ENCODE measurements at regions not wholly inside any gene's neighbourhood (a gene's known extent, or its start where the extent isn't known, plus 50 kb on each side); places are given as distances from the start of the nearest gene placed in this dataset.
A peak's percentile ranks its signal among the peaks of the same experiment; 100 is the strongest.

DNA sequence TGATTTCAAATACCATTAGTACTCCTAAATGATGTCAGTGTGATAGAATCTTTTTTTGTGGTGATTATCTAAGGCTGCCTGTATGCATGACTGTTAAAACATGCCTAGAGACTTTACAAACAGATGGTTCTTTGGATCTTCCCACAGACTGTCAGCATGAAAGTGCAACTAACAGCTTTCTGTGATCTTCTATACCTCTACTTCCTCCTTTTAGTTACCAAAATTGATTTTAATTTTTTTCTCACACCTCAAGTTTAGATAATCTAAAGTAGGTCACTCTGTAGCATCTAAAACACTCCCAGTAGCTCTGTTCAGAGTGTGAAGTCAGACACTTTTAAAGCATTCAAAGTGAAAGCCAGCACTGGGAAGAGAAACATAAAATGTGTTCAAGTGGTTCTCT lies 534.5 kb downstream of the PTPRC start:
- H3K27me3 ChIP-seq = no peaks in the 10 kb centered on the region
- ATAC-seq (ENCODE audit: low FRiP score in 2 of 2) = no peak
- DNase-seq = no peak
- H3K27ac ChIP-seq = no peak overlapping the region
- H3K9me3 ChIP-seq = no peaks in the 10 kb centered on the region
- TF ChIP-seq POLR2A (IDR thresholded peaks at IDR 0.05) (no peak), POLR2AphosphoS5 (IDR thresholded peaks at IDR 0.05) (no peak), EP300 (IDR thresholded peaks at IDR 0.05) (no peak)
- TF ChIP-seq, protein P1, sequence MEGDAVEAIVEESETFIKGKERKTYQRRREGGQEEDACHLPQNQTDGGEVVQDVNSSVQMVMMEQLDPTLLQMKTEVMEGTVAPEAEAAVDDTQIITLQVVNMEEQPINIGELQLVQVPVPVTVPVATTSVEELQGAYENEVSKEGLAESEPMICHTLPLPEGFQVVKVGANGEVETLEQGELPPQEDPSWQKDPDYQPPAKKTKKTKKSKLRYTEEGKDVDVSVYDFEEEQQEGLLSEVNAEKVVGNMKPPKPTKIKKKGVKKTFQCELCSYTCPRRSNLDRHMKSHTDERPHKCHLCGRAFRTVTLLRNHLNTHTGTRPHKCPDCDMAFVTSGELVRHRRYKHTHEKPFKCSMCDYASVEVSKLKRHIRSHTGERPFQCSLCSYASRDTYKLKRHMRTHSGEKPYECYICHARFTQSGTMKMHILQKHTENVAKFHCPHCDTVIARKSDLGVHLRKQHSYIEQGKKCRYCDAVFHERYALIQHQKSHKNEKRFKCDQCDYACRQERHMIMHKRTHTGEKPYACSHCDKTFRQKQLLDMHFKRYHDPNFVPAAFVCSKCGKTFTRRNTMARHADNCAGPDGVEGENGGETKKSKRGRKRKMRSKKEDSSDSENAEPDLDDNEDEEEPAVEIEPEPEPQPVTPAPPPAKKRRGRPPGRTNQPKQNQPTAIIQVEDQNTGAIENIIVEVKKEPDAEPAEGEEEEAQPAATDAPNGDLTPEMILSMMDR (IDR thresholded peaks at IDR 0.05) = no peak
- H3K4me3 ChIP-seq = no peak overlapping the region
- H3K4me1 ChIP-seq = no peaks in the 10 kb centered on the region
- no peaks in the 10 kb centered on the region for H3K36me3 ChIP-seq

DNA sequence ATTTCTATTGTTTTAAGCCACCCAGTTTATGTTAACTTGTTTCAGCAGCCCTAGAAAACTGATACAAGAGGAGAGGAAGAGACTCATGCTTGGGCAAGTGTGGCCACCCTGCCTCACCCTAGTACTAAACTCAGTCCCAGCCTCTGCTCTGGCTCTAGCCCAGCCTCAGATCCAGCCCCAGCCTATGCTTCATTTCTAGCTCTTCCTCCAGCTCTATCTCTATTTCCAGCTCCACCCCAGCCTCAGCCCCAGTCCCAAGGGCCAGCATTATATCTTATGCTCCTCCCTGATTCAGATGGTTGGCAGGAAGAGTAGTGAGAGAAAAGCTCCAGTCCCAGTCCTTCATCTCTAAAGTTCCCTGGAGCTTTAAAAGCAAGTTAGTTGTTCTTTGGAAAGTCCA lies 535.5 kb downstream of the PTPRC start:
- Histone ChIP-seq H3K4me1 (no peaks in the 10 kb centered on the region), H3K27me3 (no peaks in the 10 kb centered on the region), H3K9me3 (no peaks in the 10 kb centered on the region), H3K36me3 (no peaks in the 10 kb centered on the region), H3K27ac (no peak overlapping the region), H3K4me3 (no peak overlapping the region)
- DNase-seq (no peak), ATAC-seq (ENCODE audit: low FRiP score in 2 of 2) (peak in 1 of 2 donors; percentile 40)
- TF ChIP-seq POLR2AphosphoS5 (IDR thresholded peaks at IDR 0.05) (no peak), POLR2A (IDR thresholded peaks at IDR 0.05) (no peak), EP300 (IDR thresholded peaks at IDR 0.05) (no peak)
- TF ChIP-seq, protein P1 (IDR thresholded peaks at IDR 0.05) = no peak

DNA sequence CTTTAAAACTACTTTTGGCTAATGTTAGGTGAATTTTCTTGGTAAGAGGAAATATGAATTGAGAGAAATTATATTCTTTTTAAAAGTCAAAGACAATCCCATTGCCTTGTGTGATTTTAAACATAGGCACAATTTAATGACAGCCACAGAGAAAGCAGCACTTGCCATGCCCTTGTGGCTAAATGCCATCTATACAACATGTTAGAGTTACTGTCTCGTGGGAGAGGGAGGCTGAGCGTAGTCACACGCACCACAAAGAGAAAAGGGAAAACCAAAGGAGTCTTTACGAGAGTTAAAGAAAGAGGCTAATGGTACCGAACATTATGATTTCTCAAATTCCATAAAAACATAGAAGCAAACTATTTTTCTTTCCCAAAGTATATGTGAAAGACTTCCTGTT lies 537.9 kb downstream of the PTPRC start:
- ATAC-seq (ENCODE audit: low FRiP score in 2 of 2) (no peak), DNase-seq (no peak)
- Histone ChIP-seq H3K27me3 (no peaks in the 10 kb centered on the region), H3K9me3 (no peaks in the 10 kb centered on the region), H3K4me3 (no peak overlapping the region), H3K4me1 (no peaks in the 10 kb centered on the region), H3K27ac (no peak overlapping the region), H3K36me3 (no peaks in the 10 kb centered on the region)
- WGBS, 2 donors = 91 to 92% methylated on average over 5 of the region's 5 CpGs
- TF ChIP-seq POLR2A (IDR thresholded peaks at IDR 0.05) (no peak), EP300 (IDR thresholded peaks at IDR 0.05) (no peak), POLR2AphosphoS5 (IDR thresholded peaks at IDR 0.05) (no peak)
- TF ChIP-seq, protein P1 (IDR thresholded peaks at IDR 0.05) = no peak

DNA sequence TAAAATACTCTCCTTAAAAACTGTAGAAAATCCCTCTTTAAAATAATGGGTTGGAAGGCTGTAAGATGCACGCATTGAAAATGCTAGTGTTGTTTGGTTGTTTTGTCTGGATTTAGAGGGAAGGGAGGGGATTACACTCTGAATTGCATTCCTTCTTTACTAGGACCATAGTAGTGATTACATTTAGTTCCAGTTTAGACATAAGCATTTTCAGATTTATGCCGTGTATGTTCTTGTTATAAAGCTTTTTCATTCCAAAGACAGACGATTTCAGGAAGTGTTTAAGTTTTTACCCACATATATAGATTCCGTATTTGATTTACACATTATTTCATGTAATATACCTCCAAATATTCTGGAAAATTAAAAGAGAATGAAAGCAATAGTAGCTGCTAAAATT lies 538.4 kb downstream of the PTPRC start:
- WGBS, 2 donors = 84 to 87% methylated on average over 4 of the region's 4 CpGs
- TF ChIP-seq EP300 (IDR thresholded peaks at IDR 0.05) (no peak), POLR2A (IDR thresholded peaks at IDR 0.05) (no peak), POLR2AphosphoS5 (IDR thresholded peaks at IDR 0.05) (no peak)
- TF ChIP-seq, protein P1 (IDR thresholded peaks at IDR 0.05) = no peak
- DNase-seq = no peak
- Histone ChIP-seq H3K36me3 (no peaks in the 10 kb centered on the region), H3K4me1 (no peaks in the 10 kb centered on the region), H3K4me3 (no peak overlapping the region), H3K27me3 (no peaks in the 10 kb centered on the region), H3K27ac (no peak overlapping the region), H3K9me3 (no peaks in the 10 kb centered on the region)
- no peak for ATAC-seq (ENCODE audit: low FRiP score in 2 of 2)

DNA sequence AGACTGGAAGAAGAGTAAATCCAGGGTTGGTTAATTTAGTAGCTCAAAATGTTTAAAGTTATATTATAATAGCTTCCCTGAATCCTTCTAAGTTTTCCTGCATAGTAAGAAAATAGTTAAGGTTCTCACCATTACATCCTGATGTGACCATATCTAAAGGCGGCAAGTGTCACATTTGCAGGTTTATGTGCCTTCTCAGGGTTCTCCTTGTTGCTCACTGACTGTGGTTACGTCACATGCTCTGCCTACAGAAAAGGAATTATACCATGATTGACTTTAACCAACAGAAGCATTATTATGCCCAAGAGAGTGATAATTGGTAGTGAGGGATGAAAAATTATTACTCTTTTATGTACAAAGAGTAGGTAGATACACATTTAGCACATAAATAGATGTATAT lies 539.8 kb downstream of the PTPRC start:
- 88 to 92% methylated on average over 2 of the region's 2 CpGs for WGBS, 2 donors
- Histone ChIP-seq H3K4me3 (no peak overlapping the region), H3K9me3 (no peaks in the 10 kb centered on the region), H3K36me3 (no peaks in the 10 kb centered on the region), H3K27me3 (no peaks in the 10 kb centered on the region), H3K4me1 (no peaks in the 10 kb centered on the region), H3K27ac (no peak overlapping the region)
- TF ChIP-seq, protein P1 (IDR thresholded peaks at IDR 0.05) = no peak
- no peak for TF ChIP-seq EP300 (IDR thresholded peaks at IDR 0.05)
- TF ChIP-seq POLR2AphosphoS5 (IDR thresholded peaks at IDR 0.05) = no peak
- TF ChIP-seq POLR2A (IDR thresholded peaks at IDR 0.05) = no peak
- ATAC-seq (ENCODE audit: low FRiP score in 2 of 2) = no peak
- DNase-seq = no peak

Measured in upper lobe of left lung (tissue), 6 donors.